Stimulated activated naive CD8-positive, alpha-beta T cell treated with anti-CD3 and anti-CD28 coated beads, Interleukin-15, Interleukin-2, amounts not matched to agents 100 ng/mL and 50 ng/mL, for 24 hours (primary cell): ENCODE measurements at regions not wholly inside any gene's neighbourhood (a gene's known extent, or its start where the extent isn't known, plus 50 kb on each side); places are given as distances from the start of the nearest gene placed in this dataset.

Experiments used
- H3K27ac Mint-ChIP-seq: one replicate; pipeline ENCODE4 v1.8.0; 2021; ENCODE audit warnings: mild to moderate bottlenecking, mixed read lengths
- H3K27me3 Mint-ChIP-seq: one replicate; pipeline ENCODE4 v1.8.0; 2021; ENCODE audit warnings: mixed read lengths
- H3K36me3 Mint-ChIP-seq: one replicate; pipeline ENCODE4 v1.8.0; 2021; ENCODE audit warnings: low read depth, mixed read lengths
- H3K4me1 Mint-ChIP-seq: one replicate; pipeline ENCODE4 v1.8.0; 2021; ENCODE audit warnings: low read depth, mixed read lengths
- H3K4me3 Mint-ChIP-seq: one replicate; pipeline ENCODE4 v1.8.0; 2021; ENCODE audit warnings: mild to moderate bottlenecking, mixed read lengths
- H3K9me3 Mint-ChIP-seq: one replicate; pipeline ENCODE4 v1.8.0; 2021; ENCODE audit warnings: mixed read lengths

DNA sequence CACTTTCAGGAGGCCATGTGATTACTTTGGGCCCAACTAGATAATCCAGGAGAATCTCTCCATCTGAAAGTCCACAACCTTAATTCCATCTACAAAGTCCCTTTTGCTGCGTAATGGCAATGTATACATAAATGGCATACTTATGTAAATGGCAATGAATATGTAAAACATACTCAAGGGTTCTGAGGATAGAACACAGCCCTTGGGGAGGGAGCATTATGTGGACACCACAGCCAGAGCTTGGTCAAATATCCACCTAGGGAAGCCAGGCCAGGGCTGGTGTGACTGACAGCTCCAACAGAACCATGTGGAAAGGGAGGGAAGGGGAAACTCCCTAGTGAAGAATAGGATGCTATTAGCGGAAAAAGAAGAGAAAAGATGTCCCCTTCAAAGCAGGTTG lies 496.2 kb downstream of the COG6 start:
- Mint-ChIP-seq H3K9me3 (no peaks in the 10 kb centered on the region), H3K36me3 (no peaks in the 10 kb centered on the region), H3K27me3 (no peaks in the 10 kb centered on the region), H3K4me3 (no peak overlapping the region), H3K4me1 (peaks cover 64% of the 10 kb centered on the region), H3K27ac (peak overlapping the region; percentile 45)

DNA sequence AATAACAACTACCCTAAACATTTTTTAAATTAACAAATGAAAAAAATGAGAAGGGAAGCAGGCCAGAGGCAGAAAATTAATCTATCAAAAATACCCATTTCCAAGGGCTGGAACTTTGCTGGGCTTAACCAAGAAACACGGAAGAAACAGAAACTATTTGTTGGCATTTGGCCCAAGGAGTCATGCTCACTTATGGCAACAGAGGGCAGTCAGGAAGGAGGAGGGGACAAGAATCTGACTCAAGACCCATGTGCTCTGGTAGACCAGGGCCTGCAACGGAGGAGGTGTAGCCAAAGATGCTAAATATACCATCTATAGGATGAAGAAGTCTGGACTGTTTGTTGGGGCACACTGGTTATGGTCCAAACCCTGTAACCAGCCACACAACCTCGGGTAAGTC lies 496.7 kb downstream of the COG6 start:
- Mint-ChIP-seq H3K27me3 (no peaks in the 10 kb centered on the region), H3K27ac (no peak overlapping the region), H3K9me3 (no peaks in the 10 kb centered on the region), H3K4me1 (peaks cover 60% of the 10 kb centered on the region), H3K36me3 (no peaks in the 10 kb centered on the region), H3K4me3 (no peak overlapping the region)

DNA sequence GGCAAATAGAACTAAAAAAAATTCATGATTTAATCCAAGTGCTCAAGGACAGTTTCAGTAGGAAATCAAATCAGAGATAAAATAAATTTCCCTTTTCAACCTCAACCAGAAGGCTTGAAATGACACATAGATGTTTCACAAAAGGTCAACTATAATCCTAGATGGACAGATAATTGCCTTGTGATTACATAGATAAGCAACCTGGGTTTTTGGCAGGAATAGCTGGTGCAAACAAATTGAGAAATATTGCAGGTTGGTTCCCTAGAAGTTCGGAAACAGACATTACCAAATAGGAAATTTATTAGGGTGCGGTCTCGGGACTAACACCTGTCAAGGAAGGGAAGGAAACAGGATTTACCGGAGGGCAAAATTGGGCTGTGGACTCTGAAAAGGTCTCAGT lies 497.5 kb downstream of the COG6 start:
- Mint-ChIP-seq H3K9me3 (no peaks in the 10 kb centered on the region), H3K36me3 (no peaks in the 10 kb centered on the region), H3K4me1 (peaks cover 52% of the 10 kb centered on the region), H3K27me3 (no peaks in the 10 kb centered on the region), H3K4me3 (no peak overlapping the region), H3K27ac (peak overlapping the region; percentile 52)

DNA sequence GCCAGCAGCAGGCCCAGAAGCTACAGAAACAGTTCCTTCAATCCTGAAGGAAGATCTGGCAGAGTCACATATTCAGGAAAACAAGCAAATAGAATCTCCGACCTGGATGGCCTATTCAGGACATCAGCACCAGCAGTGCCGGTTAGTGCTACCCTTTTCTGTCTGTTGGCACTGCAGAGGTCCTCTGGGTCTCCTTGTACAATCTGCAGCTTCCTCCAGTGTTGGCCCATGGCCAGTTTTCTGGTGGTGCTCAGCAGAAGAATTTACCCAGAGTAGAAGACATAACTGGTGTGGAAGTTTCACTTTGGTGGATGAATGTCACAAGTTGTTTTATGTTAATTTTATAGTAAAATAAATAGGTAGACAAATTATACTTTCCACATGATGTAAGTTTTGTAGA lies 498.1 kb downstream of the COG6 start:
- Mint-ChIP-seq H3K4me3 (no peak overlapping the region), H3K9me3 (no peaks in the 10 kb centered on the region), H3K27ac (peak overlapping the region; percentile 52), H3K27me3 (no peaks in the 10 kb centered on the region), H3K36me3 (no peaks in the 10 kb centered on the region), H3K4me1 (peaks cover 46% of the 10 kb centered on the region)

DNA sequence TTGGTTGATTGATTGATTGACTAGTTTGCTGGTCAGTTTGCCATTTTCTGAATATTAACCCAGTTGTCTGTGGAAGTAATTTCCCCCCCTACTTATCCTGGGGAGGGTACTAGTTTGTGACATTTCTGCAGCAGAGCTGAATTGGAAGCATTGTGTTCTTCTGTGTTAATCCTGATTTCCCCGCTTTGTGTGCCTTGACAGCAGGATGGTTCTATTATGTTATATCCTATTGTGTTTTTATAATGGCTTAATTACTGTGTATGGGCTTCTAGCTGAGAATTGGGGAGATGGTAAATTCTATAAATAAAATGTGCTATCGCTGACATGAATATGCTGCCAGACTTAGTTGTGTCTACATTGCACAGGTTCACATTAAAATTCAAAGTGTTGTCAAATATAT lies 499.7 kb downstream of the COG6 start:
- Mint-ChIP-seq H3K36me3 (no peaks in the 10 kb centered on the region), H3K9me3 (no peaks in the 10 kb centered on the region), H3K4me3 (no peak overlapping the region), H3K27me3 (no peaks in the 10 kb centered on the region), H3K27ac (no peak overlapping the region), H3K4me1 (peaks cover 35% of the 10 kb centered on the region)

DNA sequence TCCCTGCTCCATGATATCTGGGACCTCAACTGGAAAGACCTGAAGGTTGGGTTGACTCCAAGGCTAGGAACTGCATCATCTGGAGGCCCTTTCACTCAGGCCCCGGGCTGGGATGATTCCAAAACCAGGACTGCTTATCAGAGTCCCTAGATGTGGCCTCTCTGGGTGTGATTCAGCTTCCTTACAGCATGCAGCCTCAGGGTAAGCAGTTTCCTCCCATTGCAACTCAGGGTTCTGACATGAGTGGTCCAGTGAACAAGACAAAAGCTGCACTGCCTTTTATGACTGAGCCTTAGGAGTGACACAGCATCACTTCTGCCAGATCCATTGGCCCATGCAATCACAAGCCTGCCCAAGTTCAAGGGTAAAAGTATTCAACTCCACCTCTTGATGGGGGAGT lies 502.8 kb downstream of the COG6 start:
- Mint-ChIP-seq H3K27ac (no peak overlapping the region), H3K4me3 (no peak overlapping the region)

DNA sequence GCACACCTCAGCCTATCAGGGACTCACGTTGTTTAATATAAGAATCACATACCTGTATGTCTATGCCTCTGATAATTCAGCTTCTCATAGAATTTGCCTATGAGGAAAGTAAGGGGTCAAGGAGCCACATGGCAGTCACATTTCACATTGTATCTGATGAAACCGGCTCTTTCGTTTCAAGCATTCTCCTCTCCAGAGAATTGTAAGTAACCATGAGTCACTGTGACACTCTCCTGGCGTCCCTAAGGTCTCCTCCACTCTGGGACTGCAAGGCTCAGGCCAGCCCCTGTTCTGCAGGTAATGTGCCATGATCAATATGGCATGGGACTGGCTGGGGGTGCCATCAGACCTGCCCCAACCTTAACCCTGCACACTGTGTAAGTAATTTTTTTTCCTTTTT lies 503.3 kb downstream of the COG6 start:
- H3K27ac Mint-ChIP-seq = no peak overlapping the region
- no peaks in the 10 kb centered on the region for H3K27me3 Mint-ChIP-seq
- no peak overlapping the region for H3K4me3 Mint-ChIP-seq
- no peaks in the 10 kb centered on the region for H3K36me3 Mint-ChIP-seq
- H3K9me3 Mint-ChIP-seq = no peaks in the 10 kb centered on the region
- H3K4me1 Mint-ChIP-seq = peaks cover 16% of the 10 kb centered on the region

More for the DNA sequence above, 502.8 kb downstream of the COG6 start:
- Mint-ChIP-seq H3K27me3 (no peaks in the 10 kb centered on the region), H3K4me1 (peaks cover 20% of the 10 kb centered on the region), H3K9me3 (no peaks in the 10 kb centered on the region), H3K36me3 (no peaks in the 10 kb centered on the region)

DNA sequence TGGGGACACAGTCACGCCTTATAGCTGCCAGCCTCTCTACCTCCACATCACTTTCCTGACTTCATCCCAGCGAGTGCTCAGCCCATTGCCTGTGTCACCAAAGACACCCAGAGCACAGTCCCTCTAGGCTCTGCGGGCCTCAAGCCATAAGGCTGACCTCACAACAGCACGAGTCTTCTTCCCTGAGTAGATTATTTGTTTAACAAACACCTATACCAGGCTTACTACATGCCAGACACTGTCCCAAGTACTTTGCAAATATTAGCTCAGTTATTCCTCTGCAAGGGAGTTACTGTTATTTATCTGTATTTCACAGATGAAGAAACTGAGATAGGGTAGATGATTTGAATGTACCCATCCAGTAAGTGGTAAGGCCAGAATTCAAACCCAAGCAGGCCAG lies 504.3 kb downstream of the COG6 start:
- Mint-ChIP-seq H3K27me3 (no peaks in the 10 kb centered on the region), H3K4me1 (peaks cover 20% of the 10 kb centered on the region), H3K4me3 (no peak overlapping the region), H3K27ac (no peak overlapping the region), H3K36me3 (no peaks in the 10 kb centered on the region), H3K9me3 (no peaks in the 10 kb centered on the region)

DNA sequence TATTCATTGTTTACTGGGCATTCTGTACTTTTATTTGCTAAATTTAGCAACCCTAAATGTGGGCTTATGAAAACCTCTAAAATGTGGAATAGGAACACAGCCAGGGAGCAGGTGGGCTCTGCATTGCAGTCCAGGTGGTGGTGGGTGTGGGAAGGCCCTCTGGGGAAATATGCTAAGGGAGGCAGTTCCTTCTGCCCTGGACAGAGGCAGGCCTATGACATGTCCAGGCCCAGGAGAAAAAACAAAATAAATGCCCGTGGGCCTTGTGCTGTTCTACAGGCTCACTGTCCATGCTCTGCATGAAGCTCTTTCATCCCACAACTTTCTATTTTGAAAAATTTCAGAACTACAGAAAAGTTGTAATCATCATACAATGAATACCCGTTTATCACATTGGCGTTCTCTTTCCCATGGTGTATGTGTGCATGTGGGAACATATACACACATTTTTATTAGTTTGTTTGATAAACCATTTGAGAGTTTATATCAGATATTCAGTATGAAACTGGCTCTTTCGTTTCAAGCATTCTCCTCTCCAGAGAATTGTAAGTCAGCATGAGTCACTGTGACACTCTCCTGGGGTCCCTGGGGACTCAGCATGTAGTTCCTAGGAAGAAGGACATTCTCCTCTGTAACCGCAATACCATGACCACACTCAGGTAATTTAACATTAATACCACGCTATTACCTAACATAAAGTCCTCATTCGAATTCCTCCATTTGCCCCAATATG lies 505.3 kb downstream of the COG6 start:
- no peaks in the 10 kb centered on the region for H3K27me3 Mint-ChIP-seq

DNA sequence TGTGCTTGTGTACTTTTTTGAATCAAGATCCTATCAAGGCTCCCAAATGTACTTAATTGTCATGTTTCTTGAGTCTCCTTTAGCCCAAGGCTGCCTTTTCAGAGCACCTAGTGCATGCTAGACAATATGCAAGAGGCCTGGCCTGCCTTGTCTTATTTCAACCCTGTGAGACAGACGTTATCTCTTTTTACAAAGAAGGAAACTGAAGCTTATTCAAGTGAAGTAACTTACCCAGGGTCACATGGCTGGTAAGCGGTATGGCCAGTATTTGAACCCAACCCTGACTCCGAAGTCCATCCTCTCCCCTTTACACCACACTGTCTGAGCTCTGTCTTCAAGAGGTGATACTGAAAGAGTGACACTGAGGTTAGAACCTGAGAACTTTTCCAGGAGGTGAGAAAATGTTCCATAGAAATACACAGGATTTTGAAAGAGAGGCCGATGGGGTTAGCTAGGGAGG lies 505.1 kb downstream of the FOXO1 start:
- Mint-ChIP-seq H3K9me3 (no peaks in the 10 kb centered on the region), H3K4me3 (no peak overlapping the region), H3K27ac (peak overlapping the region; percentile 10)

More for the DNA sequence above, 505.3 kb downstream of the COG6 start:
- H3K27ac Mint-ChIP-seq = peak overlapping the region; percentile 10
- H3K9me3 Mint-ChIP-seq = no peaks in the 10 kb centered on the region
- H3K4me3 Mint-ChIP-seq = peak overlapping the region; percentile 32
- H3K36me3 Mint-ChIP-seq = no peaks in the 10 kb centered on the region
- peaks cover 24% of the 10 kb centered on the region for H3K4me1 Mint-ChIP-seq

DNA sequence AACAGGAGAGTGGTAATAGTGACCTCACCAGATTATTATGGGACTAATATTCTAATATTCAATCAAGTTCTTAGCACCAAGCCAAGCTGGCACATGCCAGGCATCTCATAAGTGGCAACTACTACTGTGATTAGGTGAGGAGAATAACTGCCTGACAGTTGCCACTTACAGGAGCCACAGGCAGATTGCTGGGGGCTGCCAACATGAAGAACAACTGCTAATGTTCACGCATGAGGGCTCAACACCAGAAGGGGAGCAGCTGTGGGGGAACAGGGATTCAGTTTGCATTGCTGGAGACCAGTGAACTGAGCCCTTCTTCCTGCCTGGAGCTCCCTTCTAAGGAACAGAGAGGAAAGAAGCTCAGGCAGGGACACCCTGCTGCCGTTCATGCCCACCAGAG lies 504.5 kb downstream of the FOXO1 start:
- Mint-ChIP-seq H3K4me3 (no peak overlapping the region), H3K27ac (no peak overlapping the region), H3K27me3 (no peaks in the 10 kb centered on the region), H3K4me1 (peaks cover 28% of the 10 kb centered on the region), H3K36me3 (no peaks in the 10 kb centered on the region), H3K9me3 (no peaks in the 10 kb centered on the region)

More for the DNA sequence above, 505.1 kb downstream of the FOXO1 start:
- no peaks in the 10 kb centered on the region for H3K36me3 Mint-ChIP-seq
- H3K4me1 Mint-ChIP-seq = peaks cover 27% of the 10 kb centered on the region
- no peaks in the 10 kb centered on the region for H3K27me3 Mint-ChIP-seq

DNA sequence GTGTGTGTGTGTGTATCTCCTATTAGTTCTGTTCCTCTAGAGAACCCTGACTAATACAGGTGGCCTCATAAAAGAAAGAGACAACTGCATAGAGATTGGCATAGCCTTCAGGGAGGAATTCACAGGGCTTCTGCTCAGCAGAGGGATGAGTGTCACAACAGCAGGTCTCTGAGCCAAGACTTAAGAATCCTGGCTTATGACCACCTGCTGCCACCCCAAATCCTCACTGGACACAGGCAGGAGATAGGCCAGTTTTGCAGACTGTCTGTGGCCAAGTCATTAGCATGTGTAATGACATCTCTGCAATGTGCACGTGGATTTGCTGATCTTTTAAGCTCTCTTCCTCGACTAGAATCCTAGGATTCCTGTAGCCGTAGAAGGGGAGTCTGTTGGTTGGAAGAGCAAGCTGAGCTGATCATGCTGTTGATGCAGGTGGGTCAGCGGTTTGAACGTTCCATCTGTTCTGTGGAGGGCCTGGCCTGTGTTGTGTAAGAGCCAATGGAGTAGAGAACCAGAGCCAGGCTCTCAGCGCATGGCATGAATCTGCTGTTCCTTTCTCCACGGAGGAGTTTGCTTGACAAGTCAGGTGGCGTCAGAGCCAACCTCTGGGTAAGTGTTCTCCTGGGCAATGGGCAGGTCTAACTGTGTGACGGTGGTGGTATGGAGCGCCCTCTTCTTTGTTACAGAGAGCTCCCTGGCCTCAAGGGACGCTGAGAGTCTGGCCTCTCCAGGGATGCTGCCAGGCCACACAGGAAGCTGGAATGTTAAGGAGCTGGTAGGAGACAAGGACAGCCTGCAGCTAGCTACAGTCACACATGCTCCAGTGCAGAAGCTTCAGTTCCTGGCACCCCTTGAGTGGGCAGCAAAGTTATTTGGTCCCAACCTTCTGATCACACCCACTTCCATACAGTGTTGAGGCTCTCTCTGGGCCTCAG lies 503.1 kb downstream of the FOXO1 start:
- no peak overlapping the region for H3K27ac Mint-ChIP-seq
- no peaks in the 10 kb centered on the region for H3K36me3 Mint-ChIP-seq
- H3K27me3 Mint-ChIP-seq = no peaks in the 10 kb centered on the region
- H3K4me3 Mint-ChIP-seq = no peak overlapping the region
- no peaks in the 10 kb centered on the region for H3K9me3 Mint-ChIP-seq
- peaks cover 34% of the 10 kb centered on the region for H3K4me1 Mint-ChIP-seq

DNA sequence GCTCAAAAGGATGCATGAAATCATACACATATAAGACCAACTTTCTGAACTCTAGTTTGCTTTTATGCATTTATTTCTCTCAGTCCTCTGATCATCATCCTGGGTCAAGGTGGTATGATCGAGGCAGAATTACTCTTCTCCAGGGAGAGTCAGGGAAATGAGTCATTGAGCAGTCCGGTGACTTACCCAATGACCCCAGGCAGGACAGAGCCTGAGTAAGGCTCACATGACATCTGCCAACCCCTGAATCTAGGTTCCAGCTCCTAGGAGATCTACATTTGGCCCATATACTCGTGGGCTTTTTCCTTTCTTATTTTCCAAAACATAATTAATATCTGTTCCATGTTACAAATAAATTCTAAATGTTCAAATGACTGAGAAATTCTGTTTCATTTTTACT lies 502.3 kb downstream of the FOXO1 start:
- no peak overlapping the region for H3K27ac Mint-ChIP-seq
- H3K4me3 Mint-ChIP-seq = no peak overlapping the region
- no peaks in the 10 kb centered on the region for H3K9me3 Mint-ChIP-seq
- H3K4me1 Mint-ChIP-seq = peaks cover 33% of the 10 kb centered on the region
- H3K27me3 Mint-ChIP-seq = no peaks in the 10 kb centered on the region
- no peaks in the 10 kb centered on the region for H3K36me3 Mint-ChIP-seq

DNA sequence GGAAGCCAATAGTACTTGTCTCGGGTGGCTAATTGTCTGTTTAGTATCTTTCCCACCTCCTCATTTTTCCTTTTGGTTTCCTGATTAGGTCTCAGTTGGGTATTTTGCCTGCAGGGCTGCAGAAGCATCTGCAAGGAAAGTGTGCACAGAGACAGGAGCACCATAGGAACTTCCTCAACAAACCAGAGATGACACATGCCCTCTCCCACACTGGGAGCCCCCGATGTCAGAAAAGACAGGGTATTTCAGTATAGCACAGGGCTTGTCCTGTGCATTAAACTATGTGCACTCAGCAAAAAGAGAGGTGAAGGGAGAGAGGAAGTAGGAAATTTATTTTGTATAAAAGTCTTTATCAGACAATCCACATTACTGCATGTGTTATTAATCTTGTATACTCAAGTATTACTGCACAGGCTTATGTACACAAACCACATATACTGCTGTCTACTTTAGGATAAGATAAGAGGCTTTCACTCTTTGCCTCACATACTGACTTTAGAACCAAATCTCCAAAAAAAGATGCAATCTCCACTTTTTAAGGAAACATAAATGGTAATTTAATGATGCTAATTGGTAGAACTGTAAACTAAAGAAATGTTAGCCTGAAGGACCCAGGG lies 501.0 kb downstream of the FOXO1 start:
- Mint-ChIP-seq H3K27me3 (no peaks in the 10 kb centered on the region), H3K4me3 (no peak overlapping the region), H3K9me3 (no peaks in the 10 kb centered on the region), H3K36me3 (no peaks in the 10 kb centered on the region), H3K4me1 (peaks cover 44% of the 10 kb centered on the region), H3K27ac (no peak overlapping the region)

DNA sequence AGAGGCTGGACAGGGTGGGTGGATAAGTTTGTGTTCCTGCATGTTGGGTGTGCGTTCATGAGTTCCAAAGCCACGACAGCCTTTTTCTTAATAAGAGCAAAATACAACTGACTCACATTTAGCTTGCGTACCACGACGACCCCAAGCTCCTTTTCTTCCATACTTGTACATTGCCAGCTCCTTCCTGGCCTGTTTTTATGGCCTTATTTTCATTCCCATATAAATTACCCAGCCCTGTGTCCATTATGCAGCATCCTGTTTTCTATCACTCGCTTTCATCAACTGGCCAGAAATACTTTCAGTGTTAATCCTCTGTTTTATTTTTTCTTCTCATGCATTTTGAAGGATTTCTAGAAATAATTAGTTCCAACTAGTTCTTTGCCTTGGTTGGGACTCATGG lies 499.1 kb downstream of the FOXO1 start:
- peaks cover 55% of the 10 kb centered on the region for H3K4me1 Mint-ChIP-seq
- no peak overlapping the region for H3K4me3 Mint-ChIP-seq
- H3K36me3 Mint-ChIP-seq = no peaks in the 10 kb centered on the region

More for the DNA sequence above, 499.1 kb downstream of the FOXO1 start:
- H3K9me3 Mint-ChIP-seq = no peaks in the 10 kb centered on the region
- H3K27me3 Mint-ChIP-seq = no peaks in the 10 kb centered on the region
- no peak overlapping the region for H3K27ac Mint-ChIP-seq
